SK-N-SH (cell line): ENCODE measurements at regions not wholly inside any gene's neighbourhood (a gene's known extent, or its start where the extent isn't known, plus 50 kb on each side); places are given as distances from the start of the nearest gene placed in this dataset.

ENCODE experiments used
- CTCF ChIA-PET: fragments of 300-600, 350-600 bp; formaldehyde crosslinking; extraction: SDS; loops from one replicate; lab custom pipeline; 2021; lab: Yijun Ruan, JAX
- POLR2A ChIA-PET: fragments of 350-600 bp; sonication (Branson Sonifier 250); formaldehyde crosslinking; extraction: SDS; loops from one replicate; lab custom pipeline; 2020; ENCODE audit warnings: antibody characterized with exemption, inconsistent platforms; lab: Yijun Ruan, JAX
- DNase-seq: peaks from one replicate; pipeline ENCODE4 v3.0.0; 2012
- H2AFZ ChIP-seq: fragments of 200-600 bp; sonication (generic); 2 replicates; pipeline ENCODE4 v1.8.1; 2016; ENCODE audit warnings: antibody characterized with exemption, mild to moderate bottlenecking, low read depth
- H3F3A ChIP-seq: fragments of 200-600 bp; sonication (generic); replicated peaks from 2 replicates; pipeline ENCODE3; 2016; ENCODE audit warnings: antibody characterized with exemption, mild to moderate bottlenecking; ENCODE audit not compliant: insufficient read depth
- H3K27ac ChIP-seq, 2 experiments: fragments of 200-500 bp in 1 of 2; fragments of 200-600 bp in 1 of 2; sonication (Bioruptor generic) in 1 of 2; sonication (generic), shearing (Covaris generic) in 1 of 2; 2 replicates each; pipeline versions ENCODE4 v1.5.1 to v1.6.1; 2014 to 2016; ENCODE audit warnings: low read depth in 2 of 2, inconsistent platforms in 1 of 2, low read length in 1 of 2, mild to moderate bottlenecking in 1 of 2, mixed read lengths in 1 of 2
- H3K27me3 ChIP-seq: fragments of 200-600 bp; sonication (generic), shearing (Covaris generic); 2 replicates; pipeline ENCODE4 v1.6.1; 2016; ENCODE audit warnings: mixed run types; ENCODE audit not compliant: insufficient read depth
- H3K36me3 ChIP-seq, 2 experiments: fragments of 200-500 bp in 1 of 2; fragments of 200-600 bp in 1 of 2; sonication (Bioruptor generic) in 1 of 2; sonication (generic) in 1 of 2; replicated peaks in 1 of 2; 2 replicates each; pipeline versions ENCODE3 to v1.5.1; 2014 to 2016; ENCODE audit warnings: low read length in 1 of 2, mild to moderate bottlenecking in 1 of 2; ENCODE audit not compliant: insufficient read depth in 2 of 2, control insufficient read depth in 1 of 2
- H3K4me1 ChIP-seq, 2 experiments: fragments of 200-500 bp in 1 of 2; fragments of 200-600 bp in 1 of 2; sonication (Bioruptor generic) in 1 of 2; sonication (generic), shearing (Covaris generic) in 1 of 2; 2 replicates each; pipeline versions ENCODE4 v1.5.1 to v1.6.1; 2014 to 2016; ENCODE audit warnings: low read depth in 1 of 2, low read length in 1 of 2, mixed run types in 1 of 2; ENCODE audit not compliant: insufficient read depth in 2 of 2, control insufficient read depth in 1 of 2
- H3K4me2 ChIP-seq: fragments of 200-600 bp; sonication (generic), shearing (Covaris generic); 2 replicates; pipeline ENCODE4 v1.6.1; 2017; ENCODE audit warnings: mixed run types
- H3K4me3 ChIP-seq, 2 experiments: fragments of 200-500 bp in 1 of 2; fragments of 200-600 bp in 1 of 2; sonication (Bioruptor generic) in 1 of 2; sonication (generic), shearing (Covaris generic) in 1 of 2; 2 replicates each; pipeline versions ENCODE4 v1.5.1 to v1.8.1; 2014 to 2016; ENCODE audit warnings: low read depth in 2 of 2, inconsistent platforms in 1 of 2, low read length in 1 of 2, mild to moderate bottlenecking in 1 of 2, mixed read lengths in 1 of 2, moderate library complexity in 1 of 2
- H3K79me2 ChIP-seq: fragments of 200-600 bp; sonication (generic); 2 replicates; pipeline ENCODE4 v1.8.1; 2017; ENCODE audit warnings: mild to moderate bottlenecking; ENCODE audit not compliant: insufficient read depth
- H3K9ac ChIP-seq: fragments of 200-600 bp; sonication (generic); 2 replicates; pipeline ENCODE4 v1.6.1; 2017; ENCODE audit warnings: mixed run types
- H3K9me2 ChIP-seq: fragments of 200-600 bp; sonication (generic); 2 replicates; pipeline ENCODE4 v1.6.1; 2017; ENCODE audit warnings: mixed run types
- H3K9me3 ChIP-seq: fragments of 200-600 bp; sonication (generic); 2 replicates; pipeline ENCODE4 v1.6.1; 2017; ENCODE audit warnings: mixed run types, mild to moderate bottlenecking, moderate library complexity
- H4K20me1 ChIP-seq: fragments of 200-600 bp; sonication (generic); 2 replicates; pipeline ENCODE4 v1.6.1; 2017; ENCODE audit warnings: mild to moderate bottlenecking, mixed run types; ENCODE audit not compliant: insufficient read depth
- CHD2 ChIP-seq: fragments of 150-350 bp; IDR thresholded peaks from 2 replicates; pipeline ENCODE4 v1.6.1; 2018; ENCODE audit warnings: low read length; ENCODE audit not compliant: partially characterized antibody
- FOXJ3 ChIP-seq: sonication (generic); formaldehyde crosslinking; IDR thresholded peaks from 2 replicates; pipeline ENCODE4 v1.5.1; 2020; ENCODE audit warnings: mild to moderate bottlenecking, missing genetic modification reagents
- GABPA ChIP-seq: IDR thresholded peaks from 2 replicates; pipeline ENCODE4 v1.4.0; 2012; ENCODE audit warnings: low read depth, mild to moderate bottlenecking
- GATA2 ChIP-seq: sonication (generic); formaldehyde crosslinking; IDR thresholded peaks from 2 replicates; pipeline ENCODE4 v1.5.0; 2020; ENCODE audit warnings: mild to moderate bottlenecking, missing genetic modification reagents
- JUND ChIP-seq: IDR thresholded peaks from 2 replicates; pipeline ENCODE4 v1.4.0; 2012
- MEF2A ChIP-seq: IDR thresholded peaks from 2 replicates; pipeline ENCODE4 v1.4.0; 2012; ENCODE audit warnings: low read depth, borderline replicate concordance
- MXI1 ChIP-seq: IDR thresholded peaks from 2 replicates; pipeline ENCODE4 v1.6.1; 2012; ENCODE audit warnings: mild to moderate bottlenecking, low read depth, low read length, improper control_type of control experiment
- NFIC ChIP-seq: IDR thresholded peaks from 2 replicates; pipeline ENCODE4 v1.4.0; 2012; ENCODE audit warnings: borderline replicate concordance
- RAD21 ChIP-seq: IDR thresholded peaks from 2 replicates; pipeline ENCODE4 v1.6.1; 2012; ENCODE audit warnings: mild to moderate bottlenecking, low read length
- RCOR1 ChIP-seq: fragments of 150-350 bp; IDR thresholded peaks from 2 replicates; pipeline ENCODE4 v1.6.1; 2017; ENCODE audit warnings: antibody characterized with exemption, low read length
- SIN3A ChIP-seq: IDR thresholded peaks from 2 replicates; pipeline ENCODE4 v1.6.1; 2012; ENCODE audit warnings: low read depth, mild to moderate bottlenecking, low read length, moderate library complexity, borderline replicate concordance
- TAF1 ChIP-seq: IDR thresholded peaks from 2 replicates; pipeline ENCODE4 v1.6.1; 2012; ENCODE audit warnings: low read depth, mild to moderate bottlenecking, low read length, moderate library complexity, borderline replicate concordance
- TEAD4 ChIP-seq: IDR thresholded peaks from 2 replicates; pipeline ENCODE4 v1.4.0; 2012; ENCODE audit warnings: mild to moderate bottlenecking, borderline replicate concordance; ENCODE audit not compliant: insufficient read depth
- WGBS: methylation state at CpG from one replicate; pipeline ENCODE4 v1.1.6; 2017; ENCODE audit warnings: low lambda C conversion rate; 5-methylcytosine and 5-hydroxymethylcytosine counted together
- TF ChIP-seq, protein P1 (sequence below): IDR thresholded peaks from 2 replicates; pipeline ENCODE4 v1.4.0; 2012; ENCODE audit warnings: low read depth, borderline replicate concordance
- TF ChIP-seq, protein P2 (sequence below): IDR thresholded peaks from 2 replicates; pipeline ENCODE4; 2012
- TF ChIP-seq, protein P3 (sequence below): IDR thresholded peaks from 2 replicates; pipeline ENCODE4 v1.4.0; 2012; ENCODE audit warnings: low read depth
- TF ChIP-seq, protein P4 (sequence below): fragments of 200-600 bp; sonication (generic); IDR thresholded peaks from 2 replicates; pipeline ENCODE4 v1.6.1; 2017; ENCODE audit warnings: antibody characterized with exemption, mild to moderate bottlenecking, moderate library complexity
- TF ChIP-seq, protein P5 (sequence below): fragments of 150-350 bp; IDR thresholded peaks from 2 replicates; pipeline ENCODE4 v1.6.1; 2017; ENCODE audit warnings: antibody characterized with exemption, low read length, low read depth, borderline replicate concordance

DNA sequence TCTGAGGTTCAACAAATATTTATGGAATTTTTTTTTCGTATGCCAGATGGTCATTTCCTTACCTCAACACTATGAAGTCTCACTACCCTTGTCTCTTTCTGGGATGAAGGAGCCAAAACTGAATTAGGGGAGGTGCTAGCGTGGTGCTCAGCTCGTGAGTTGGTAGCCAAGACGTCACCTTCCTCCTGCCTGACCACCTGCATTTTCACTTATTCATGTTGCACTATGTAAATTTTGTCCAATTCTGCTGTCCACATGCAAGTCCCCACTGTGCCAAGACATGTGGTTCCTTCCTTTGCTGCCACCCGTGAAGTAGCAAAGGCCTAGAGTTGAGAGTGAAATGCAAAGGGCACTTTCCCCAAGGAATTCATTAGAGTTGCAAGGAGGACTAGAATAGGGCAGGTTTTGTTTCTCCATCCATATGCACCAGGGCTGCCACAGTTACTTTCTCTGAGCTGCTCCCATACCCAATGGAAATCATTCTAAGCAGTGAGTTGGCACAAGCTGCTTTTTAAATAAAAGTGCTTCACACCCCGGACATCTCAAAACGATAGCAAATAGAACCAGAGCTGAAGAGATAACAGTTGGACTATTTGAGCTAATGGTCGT lies 591.3 kb upstream of the NOX3 start:
- TF ChIP-seq, protein P1, sequence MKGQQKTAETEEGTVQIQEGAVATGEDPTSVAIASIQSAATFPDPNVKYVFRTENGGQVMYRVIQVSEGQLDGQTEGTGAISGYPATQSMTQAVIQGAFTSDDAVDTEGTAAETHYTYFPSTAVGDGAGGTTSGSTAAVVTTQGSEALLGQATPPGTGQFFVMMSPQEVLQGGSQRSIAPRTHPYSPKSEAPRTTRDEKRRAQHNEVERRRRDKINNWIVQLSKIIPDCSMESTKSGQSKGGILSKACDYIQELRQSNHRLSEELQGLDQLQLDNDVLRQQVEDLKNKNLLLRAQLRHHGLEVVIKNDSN = no peak
- TF ChIP-seq NFIC (no peak), SIN3A (no peak), CHD2 (no peak), FOXJ3 (CRISPR knock-in tag) (no peak), MXI1 (no peak), GABPA (no peak), TAF1 (no peak), RAD21 (no peak), MEF2A (no peak), TEAD4 (no peak), GATA2 (no peak), JUND (no peak), RCOR1 (no peak)
- TF ChIP-seq, protein P2, sequence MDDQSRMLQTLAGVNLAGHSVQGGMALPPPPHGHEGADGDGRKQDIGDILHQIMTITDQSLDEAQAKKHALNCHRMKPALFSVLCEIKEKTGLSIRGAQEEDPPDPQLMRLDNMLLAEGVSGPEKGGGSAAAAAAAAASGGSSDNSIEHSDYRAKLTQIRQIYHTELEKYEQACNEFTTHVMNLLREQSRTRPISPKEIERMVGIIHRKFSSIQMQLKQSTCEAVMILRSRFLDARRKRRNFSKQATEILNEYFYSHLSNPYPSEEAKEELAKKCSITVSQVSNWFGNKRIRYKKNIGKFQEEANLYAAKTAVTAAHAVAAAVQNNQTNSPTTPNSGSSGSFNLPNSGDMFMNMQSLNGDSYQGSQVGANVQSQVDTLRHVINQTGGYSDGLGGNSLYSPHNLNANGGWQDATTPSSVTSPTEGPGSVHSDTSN = no peak
- TF ChIP-seq, protein P3, sequence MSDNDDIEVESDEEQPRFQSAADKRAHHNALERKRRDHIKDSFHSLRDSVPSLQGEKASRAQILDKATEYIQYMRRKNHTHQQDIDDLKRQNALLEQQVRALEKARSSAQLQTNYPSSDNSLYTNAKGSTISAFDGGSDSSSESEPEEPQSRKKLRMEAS = no peak
- TF ChIP-seq, protein P4, sequence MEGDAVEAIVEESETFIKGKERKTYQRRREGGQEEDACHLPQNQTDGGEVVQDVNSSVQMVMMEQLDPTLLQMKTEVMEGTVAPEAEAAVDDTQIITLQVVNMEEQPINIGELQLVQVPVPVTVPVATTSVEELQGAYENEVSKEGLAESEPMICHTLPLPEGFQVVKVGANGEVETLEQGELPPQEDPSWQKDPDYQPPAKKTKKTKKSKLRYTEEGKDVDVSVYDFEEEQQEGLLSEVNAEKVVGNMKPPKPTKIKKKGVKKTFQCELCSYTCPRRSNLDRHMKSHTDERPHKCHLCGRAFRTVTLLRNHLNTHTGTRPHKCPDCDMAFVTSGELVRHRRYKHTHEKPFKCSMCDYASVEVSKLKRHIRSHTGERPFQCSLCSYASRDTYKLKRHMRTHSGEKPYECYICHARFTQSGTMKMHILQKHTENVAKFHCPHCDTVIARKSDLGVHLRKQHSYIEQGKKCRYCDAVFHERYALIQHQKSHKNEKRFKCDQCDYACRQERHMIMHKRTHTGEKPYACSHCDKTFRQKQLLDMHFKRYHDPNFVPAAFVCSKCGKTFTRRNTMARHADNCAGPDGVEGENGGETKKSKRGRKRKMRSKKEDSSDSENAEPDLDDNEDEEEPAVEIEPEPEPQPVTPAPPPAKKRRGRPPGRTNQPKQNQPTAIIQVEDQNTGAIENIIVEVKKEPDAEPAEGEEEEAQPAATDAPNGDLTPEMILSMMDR = no peak
- TF ChIP-seq, protein P5, sequence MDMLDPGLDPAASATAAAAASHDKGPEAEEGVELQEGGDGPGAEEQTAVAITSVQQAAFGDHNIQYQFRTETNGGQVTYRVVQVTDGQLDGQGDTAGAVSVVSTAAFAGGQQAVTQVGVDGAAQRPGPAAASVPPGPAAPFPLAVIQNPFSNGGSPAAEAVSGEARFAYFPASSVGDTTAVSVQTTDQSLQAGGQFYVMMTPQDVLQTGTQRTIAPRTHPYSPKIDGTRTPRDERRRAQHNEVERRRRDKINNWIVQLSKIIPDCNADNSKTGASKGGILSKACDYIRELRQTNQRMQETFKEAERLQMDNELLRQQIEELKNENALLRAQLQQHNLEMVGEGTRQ = no peak
- TF ChIP-seq, all 33 proteins: peak for 0
- DNase-seq = no peak
- Histone ChIP-seq H3K9ac (no peak overlapping the region), H3K27me3 (no peaks in the 10 kb centered on the region), H3K27ac (no peak overlapping the region), H3K9me2 (no peaks in the 10 kb centered on the region), H3F3A (no peaks in the 10 kb centered on the region), H3K4me3 (no peak overlapping the region), H3K4me1 (no peaks in the 10 kb centered on the region; a peak in 1 of 4 replicates), H3K79me2 (no peaks in the 10 kb centered on the region), H2AFZ (no peak overlapping the region), H3K4me2 (no peak overlapping the region), H4K20me1 (no peaks in the 10 kb centered on the region), H3K9me3 (no peaks in the 10 kb centered on the region), H3K36me3 (no peaks in the 10 kb centered on the region)
- POLR2A ChIA-PET = no interaction called here
- CTCF ChIA-PET = no interaction called here
- WGBS = 56% methylated on average over 8 of the region's 8 CpGs
